ENCODE measurements at regions not wholly inside any gene's neighbourhood (a gene's known extent, or its start where the extent isn't known, plus 50 kb on each side); places are given as distances from the start of the nearest gene placed in this dataset.
"Not testable (repeated sequence)": the region's sequence is repeated elsewhere in the genome, so short reads cannot be mapped to it uniquely, and the experiment has no call there.

DNA sequence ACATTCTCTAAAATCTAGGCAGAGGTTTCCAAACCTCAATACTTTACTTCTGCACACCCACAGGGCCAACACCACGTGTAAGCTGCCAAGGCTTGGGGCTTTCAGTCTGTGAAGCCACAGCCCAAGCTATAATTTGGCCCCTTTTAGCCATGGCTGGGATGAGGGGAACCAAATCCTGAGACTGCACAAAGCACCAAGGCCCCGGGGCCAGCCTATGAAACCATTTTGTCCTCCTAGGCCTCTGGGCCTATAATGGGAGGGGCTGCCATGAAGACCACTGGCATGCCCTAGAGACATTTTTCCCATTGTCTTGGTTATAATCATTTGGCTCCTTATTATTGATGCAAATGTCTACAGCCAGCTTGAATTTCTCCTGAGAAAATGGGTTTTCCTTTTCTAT lies 513.0 kb upstream of the ADGRB3 start:
- in situ Hi-C loops (cut with HindIII; ENCODE audit: low pct_ligation_motif_present, low sequenced_read_pairs), result no loop called here
- H3K27ac ChIP-seq, result no peak overlapping the region
- DNase-seq, result no peak
- H3K27me3 ChIP-seq (replicated peaks), result no peaks in the 10 kb centered on the region
- H3K4me3 ChIP-seq (ENCODE audit: low read depth, low read length), result no peak overlapping the region
- TF ChIP-seq, protein P1, sequence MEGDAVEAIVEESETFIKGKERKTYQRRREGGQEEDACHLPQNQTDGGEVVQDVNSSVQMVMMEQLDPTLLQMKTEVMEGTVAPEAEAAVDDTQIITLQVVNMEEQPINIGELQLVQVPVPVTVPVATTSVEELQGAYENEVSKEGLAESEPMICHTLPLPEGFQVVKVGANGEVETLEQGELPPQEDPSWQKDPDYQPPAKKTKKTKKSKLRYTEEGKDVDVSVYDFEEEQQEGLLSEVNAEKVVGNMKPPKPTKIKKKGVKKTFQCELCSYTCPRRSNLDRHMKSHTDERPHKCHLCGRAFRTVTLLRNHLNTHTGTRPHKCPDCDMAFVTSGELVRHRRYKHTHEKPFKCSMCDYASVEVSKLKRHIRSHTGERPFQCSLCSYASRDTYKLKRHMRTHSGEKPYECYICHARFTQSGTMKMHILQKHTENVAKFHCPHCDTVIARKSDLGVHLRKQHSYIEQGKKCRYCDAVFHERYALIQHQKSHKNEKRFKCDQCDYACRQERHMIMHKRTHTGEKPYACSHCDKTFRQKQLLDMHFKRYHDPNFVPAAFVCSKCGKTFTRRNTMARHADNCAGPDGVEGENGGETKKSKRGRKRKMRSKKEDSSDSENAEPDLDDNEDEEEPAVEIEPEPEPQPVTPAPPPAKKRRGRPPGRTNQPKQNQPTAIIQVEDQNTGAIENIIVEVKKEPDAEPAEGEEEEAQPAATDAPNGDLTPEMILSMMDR (IDR thresholded peaks at IDR 0.05; ENCODE audit: low read depth, low read length, missing control alignments), result no peak
- H3K36me3 ChIP-seq (replicated peaks), result no peaks in the 10 kb centered on the region

DNA sequence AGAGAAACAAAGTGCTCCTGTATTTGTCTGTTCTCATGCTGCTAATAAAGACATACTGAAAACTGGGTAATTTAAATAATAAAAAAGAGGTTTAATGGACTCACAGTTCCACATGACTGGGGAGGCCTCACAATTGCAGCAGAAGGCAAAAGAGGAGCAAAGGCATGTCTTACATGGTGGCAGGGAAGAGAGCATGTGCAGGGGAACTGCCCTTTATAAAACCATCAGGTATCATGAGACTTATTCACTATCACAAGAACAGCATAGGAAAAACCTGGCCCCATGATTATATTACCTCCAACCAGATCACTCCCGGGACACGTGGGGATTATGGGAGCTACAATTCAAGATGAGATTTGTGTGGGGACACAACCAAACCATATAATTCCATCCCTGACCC lies 514.1 kb upstream of the ADGRB3 start:
- H3K27me3 ChIP-seq (replicated peaks); in situ Hi-C loops (cut with HindIII; ENCODE audit: low pct_ligation_motif_present, low sequenced_read_pairs); H3K4me3 ChIP-seq (ENCODE audit: low read depth, low read length); H3K36me3 ChIP-seq (replicated peaks); H3K27ac ChIP-seq; DNase-seq: not testable (repeated sequence)

DNA sequence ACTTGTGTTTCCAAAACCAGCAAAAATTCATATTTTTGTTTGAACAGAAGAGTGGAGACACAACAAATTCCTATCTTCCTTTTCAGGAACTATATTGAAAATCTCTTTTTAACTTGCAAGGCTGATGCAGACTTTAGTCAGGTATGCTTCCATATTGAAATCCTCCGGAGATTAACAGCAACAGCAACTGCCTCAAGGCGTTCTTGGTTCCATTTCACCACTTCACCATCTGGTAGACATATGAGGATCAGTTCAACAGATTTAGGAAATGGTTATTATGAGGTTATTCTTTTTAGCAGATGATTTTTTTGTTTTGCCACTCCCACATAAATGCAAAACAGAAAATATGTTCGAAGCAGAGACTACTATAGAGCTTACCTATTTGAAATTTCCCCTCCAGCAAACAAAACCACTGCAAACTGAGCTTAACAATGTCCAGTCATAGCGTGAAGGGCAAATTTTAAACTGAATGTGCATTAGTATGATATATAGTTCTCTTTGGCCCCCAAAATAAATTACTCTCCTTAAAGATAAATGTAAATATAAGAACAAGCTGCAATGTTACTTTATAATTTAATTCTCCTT lies 520.5 kb upstream of the ADGRB3 start:
- in situ Hi-C loops (cut with HindIII; ENCODE audit: low pct_ligation_motif_present, low sequenced_read_pairs), result no loop called here
- no peaks in the 10 kb centered on the region for H3K36me3 ChIP-seq (replicated peaks)
- DNase-seq, result no peak
- TF ChIP-seq, protein P1 (IDR thresholded peaks at IDR 0.05; ENCODE audit: low read depth, low read length, missing control alignments), result no peak
- H3K27ac ChIP-seq, result no peak overlapping the region
- no peak overlapping the region for H3K4me3 ChIP-seq (ENCODE audit: low read depth, low read length)
- H3K27me3 ChIP-seq (replicated peaks), result no peaks in the 10 kb centered on the region

DNA sequence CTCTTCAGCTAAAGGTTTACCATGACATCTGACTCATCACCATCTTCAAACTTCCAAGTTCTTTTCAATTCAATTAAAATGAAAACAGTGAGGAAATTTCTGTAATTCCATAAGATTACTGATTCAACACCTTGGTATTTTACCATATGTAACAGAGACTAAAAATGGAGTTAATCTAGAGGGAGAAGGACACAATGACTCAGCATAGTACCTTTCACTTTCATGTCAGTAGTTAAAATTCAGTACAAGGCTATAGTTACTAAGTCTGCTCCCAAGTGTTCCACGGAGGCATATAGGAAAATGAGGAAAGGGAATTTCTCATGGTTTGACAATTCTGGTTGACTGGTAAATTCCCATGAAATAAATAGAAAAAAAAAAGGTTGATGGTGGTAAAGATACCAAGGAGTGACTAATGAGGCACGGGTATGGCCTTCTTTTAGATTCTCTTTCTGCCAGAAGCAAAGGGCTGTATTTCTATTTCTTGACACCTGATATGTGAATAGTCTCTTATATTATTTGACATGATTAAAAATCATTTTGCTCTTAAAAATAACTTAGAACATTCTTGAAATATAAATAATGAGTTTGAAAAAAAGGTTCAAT lies 526.7 kb upstream of the ADGRB3 start:
- TF ChIP-seq, protein P1 (IDR thresholded peaks at IDR 0.05; ENCODE audit: low read depth, low read length, missing control alignments), result no peak
- in situ Hi-C loops (cut with HindIII; ENCODE audit: low pct_ligation_motif_present, low sequenced_read_pairs), result no loop called here
- Histone ChIP-seq H3K27me3 (replicated peaks) (no peaks in the 10 kb centered on the region), H3K27ac (peak overlapping the region; percentile 58), H3K4me3 (ENCODE audit: low read depth, low read length) (no peak overlapping the region), H3K36me3 (replicated peaks) (no peaks in the 10 kb centered on the region)
- peak; percentile 0 for DNase-seq

DNA sequence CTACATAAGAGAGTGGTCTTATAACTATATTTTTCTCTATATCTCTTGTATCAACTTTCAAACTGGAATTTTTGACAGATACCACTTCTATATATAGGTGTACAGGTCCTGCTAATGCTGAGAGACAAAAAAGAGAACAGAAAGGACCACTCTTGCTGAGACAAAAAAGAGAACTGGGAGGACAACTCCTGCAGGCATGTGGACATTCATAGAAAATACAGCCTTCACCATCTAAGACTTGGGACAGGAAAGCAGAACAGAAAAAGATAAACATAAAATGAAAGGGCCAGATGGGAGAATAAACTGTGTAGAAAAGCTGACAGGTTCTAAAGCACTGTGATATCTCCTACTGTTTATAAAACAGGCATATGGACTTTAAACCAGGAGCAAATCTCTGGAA lies 541.0 kb upstream of the ADGRB3 start:
- H3K4me3 ChIP-seq (ENCODE audit: low read depth, low read length), result no peak overlapping the region
- H3K36me3 ChIP-seq (replicated peaks), result no peaks in the 10 kb centered on the region
- DNase-seq, result no peak
- H3K27me3 ChIP-seq (replicated peaks), result no peaks in the 10 kb centered on the region
- TF ChIP-seq, protein P1 (IDR thresholded peaks at IDR 0.05; ENCODE audit: low read depth, low read length, missing control alignments), result no peak
- in situ Hi-C loops (cut with HindIII; ENCODE audit: low pct_ligation_motif_present, low sequenced_read_pairs), result no loop called here
- no peak overlapping the region for H3K27ac ChIP-seq

DNA sequence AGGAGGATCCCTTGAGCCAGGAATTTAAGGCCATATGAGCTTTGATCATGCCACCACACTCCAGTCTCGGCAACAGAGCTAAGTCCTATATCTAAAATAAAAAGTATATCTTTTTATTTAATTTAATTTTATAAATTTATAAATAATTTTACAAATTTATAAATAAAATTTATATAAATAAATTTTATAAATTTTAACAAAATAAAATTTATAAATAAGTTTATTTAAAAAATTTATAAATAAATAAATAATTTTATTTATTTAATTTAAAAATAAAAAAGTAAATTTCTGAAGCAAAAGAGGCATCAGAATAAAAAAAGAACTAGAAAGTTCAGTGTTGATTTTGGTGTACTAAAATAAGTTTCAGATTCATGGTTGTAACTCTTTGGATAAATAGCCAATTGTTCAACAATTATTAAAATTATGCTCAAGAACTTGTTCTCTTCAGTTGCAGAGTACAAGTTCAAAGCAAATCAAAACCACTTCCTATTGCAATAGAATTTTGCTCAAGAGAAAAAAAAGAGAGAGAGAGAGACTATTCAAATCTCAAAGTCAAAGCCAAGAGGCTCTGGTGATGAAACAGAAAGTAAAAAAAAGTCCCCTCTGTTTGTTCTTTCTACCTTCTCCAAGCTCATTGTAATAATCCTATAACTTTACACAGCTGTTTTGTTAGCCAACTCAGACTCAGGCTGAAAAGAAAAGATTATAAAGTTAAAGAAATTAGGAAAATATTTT lies 547.5 kb upstream of the ADGRB3 start:
- H3K27ac ChIP-seq, result no peak overlapping the region
- TF ChIP-seq, protein P1 (IDR thresholded peaks at IDR 0.05; ENCODE audit: low read depth, low read length, missing control alignments), result no peak
- no peak for DNase-seq
- H3K27me3 ChIP-seq (replicated peaks), result no peaks in the 10 kb centered on the region
- in situ Hi-C loops (cut with HindIII; ENCODE audit: low pct_ligation_motif_present, low sequenced_read_pairs), result no loop called here
- H3K36me3 ChIP-seq (replicated peaks), result no peaks in the 10 kb centered on the region
- no peak overlapping the region for H3K4me3 ChIP-seq (ENCODE audit: low read depth, low read length)

Measured in brain microvascular endothelial cell (primary cell).